Karpas-422 (cell line): ENCODE measurements at regions not wholly inside any gene's neighbourhood (a gene's known extent, or its start where the extent isn't known, plus 50 kb on each side); places are given as distances from the start of the nearest gene placed in this dataset.
"Not testable (repeated sequence)": the region's sequence is repeated elsewhere in the genome, so short reads cannot be mapped to it uniquely, and the experiment has no call there.

ENCODE experiments used
- DNase-seq: peaks from one replicate; pipeline ENCODE4 v3.0.0-alpha.2; 2015
- H2AFZ ChIP-seq: fragments of 200-600 bp; sonication (generic); 2 replicates; pipeline ENCODE4 v1.6.1; 2014; ENCODE audit warnings: antibody characterized with exemption, low read length, mixed read lengths
- H3K27ac ChIP-seq: fragments of 200-600 bp; sonication (generic); 2 replicates; pipeline ENCODE4 v1.5.1; 2014; ENCODE audit warnings: mild to moderate bottlenecking, low read length, moderate library complexity
- H3K27me3 ChIP-seq: fragments of 200-600 bp; sonication (generic); 2 replicates; pipeline ENCODE4 v1.6.1; 2014; ENCODE audit warnings: low read length, mixed read lengths
- H3K36me3 ChIP-seq: fragments of 200-600 bp; sonication (generic); 2 replicates; pipeline ENCODE4 v1.6.1; 2014; ENCODE audit warnings: low read length, mixed read lengths; ENCODE audit not compliant: insufficient read depth
- H3K4me1 ChIP-seq: fragments of 200-600 bp; sonication (generic); 2 replicates; pipeline ENCODE4 v1.6.1; 2014; ENCODE audit warnings: mild to moderate bottlenecking, low read length, mixed read lengths
- H3K4me2 ChIP-seq: fragments of 200-600 bp; sonication (generic); 2 replicates; pipeline ENCODE4 v1.6.1; 2014; ENCODE audit warnings: low read length, low read depth, mild to moderate bottlenecking; ENCODE audit not compliant: poor library complexity, severe bottlenecking
- H3K4me3 ChIP-seq: fragments of 200-600 bp; sonication (generic); 2 replicates; pipeline ENCODE4 v1.5.1; 2014; ENCODE audit warnings: mild to moderate bottlenecking, antibody characterized with exemption, low read length, mixed read lengths
- H3K79me2 ChIP-seq: fragments of 200-600 bp; sonication (generic); 2 replicates; pipeline ENCODE4 v1.6.1; 2014; ENCODE audit warnings: mild to moderate bottlenecking, low read length, mixed read lengths
- H3K9ac ChIP-seq: fragments of 200-600 bp; sonication (generic); 2 replicates; pipeline ENCODE4 v1.6.0; 2014; ENCODE audit warnings: low read length
- H3K9me2 ChIP-seq: fragments of 200-600 bp; sonication (generic), shearing (Covaris generic); replicated peaks from 2 replicates; pipeline ENCODE4 v1.6.0; 2014; ENCODE audit warnings: mild to moderate bottlenecking, low read length, moderate library complexity; ENCODE audit not compliant: insufficient read depth
- H3K9me3 ChIP-seq: fragments of 300-700, 200-600 bp; sonication (generic); 2 replicates; pipeline ENCODE4 v1.6.1; 2014; ENCODE audit warnings: low read length, mixed read lengths
- H4K20me1 ChIP-seq: fragments of 200-600 bp; sonication (generic); 2 replicates; pipeline ENCODE4 v1.6.1; 2014; ENCODE audit warnings: mild to moderate bottlenecking, antibody characterized with exemption, low read length, low read depth; ENCODE audit not compliant: insufficient read depth

DNA sequence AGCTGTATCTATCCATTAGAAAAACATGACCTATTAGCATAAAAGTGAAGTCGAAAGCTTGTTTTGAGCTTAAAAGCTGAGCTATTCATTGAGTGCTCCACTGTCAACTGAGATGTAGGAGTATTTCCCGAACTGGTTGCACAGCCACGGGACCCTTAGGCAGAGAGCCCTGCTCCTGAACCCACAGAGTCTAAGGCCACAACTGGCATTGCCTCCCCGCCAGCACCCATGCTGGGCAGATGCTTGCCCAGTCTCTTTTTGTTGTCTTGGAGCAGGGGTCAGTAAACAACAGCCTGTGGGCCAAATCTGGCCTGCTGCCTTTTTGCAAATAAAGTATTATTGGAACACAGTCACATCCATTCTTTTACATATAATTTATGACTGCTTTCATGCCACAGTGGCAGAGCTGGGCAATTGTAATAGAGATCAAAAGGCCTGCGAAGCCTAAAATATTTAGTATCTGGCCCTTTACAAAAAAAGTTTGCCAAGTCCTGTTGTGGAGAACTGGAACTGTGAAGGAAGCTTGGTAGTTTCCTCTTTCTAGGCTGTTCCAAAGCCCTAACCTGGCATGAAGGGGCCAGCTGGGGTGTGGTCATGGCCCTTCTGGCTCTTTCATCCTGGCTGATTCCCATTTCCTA is 58.4 kb upstream of the WAPL start:
- Histone ChIP-seq H3K9me3 (no peaks in the 10 kb centered on the region), H2AFZ (no peak overlapping the region), H3K9ac (no peak overlapping the region), H3K36me3 (no peaks in the 10 kb centered on the region), H3K27me3 (no peaks in the 10 kb centered on the region), H3K4me1 (no peaks in the 10 kb centered on the region), H3K9me2 (no peaks in the 10 kb centered on the region), H3K4me2 (no peak overlapping the region), H3K79me2 (no peaks in the 10 kb centered on the region), H3K27ac (no peak overlapping the region), H3K4me3 (no peak overlapping the region), H4K20me1 (no peaks in the 10 kb centered on the region)
- no peak for DNase-seq

DNA sequence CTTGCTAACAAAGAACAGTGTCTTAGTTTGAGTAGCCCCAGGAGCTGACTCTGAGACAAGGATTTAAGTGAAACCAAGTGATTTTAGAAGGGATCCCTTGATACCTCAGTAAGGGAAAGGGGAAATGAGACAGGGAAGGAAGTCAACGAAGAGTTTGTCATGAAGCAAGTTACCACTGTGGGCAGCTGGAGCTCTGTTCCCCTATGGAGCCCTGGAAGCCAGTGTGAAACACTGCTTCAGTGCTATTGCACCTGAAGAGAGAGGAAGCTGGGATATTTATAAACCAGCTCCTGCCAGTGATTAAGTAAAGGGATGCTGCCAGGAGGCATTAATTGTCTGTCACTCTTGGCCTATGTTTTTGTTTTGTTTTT is 58.9 kb upstream of the WAPL start:
- no peak overlapping the region for H3K27ac ChIP-seq
- H4K20me1 ChIP-seq = no peaks in the 10 kb centered on the region
- no peaks in the 10 kb centered on the region for H3K36me3 ChIP-seq
- H3K9me3 ChIP-seq = no peaks in the 10 kb centered on the region
- H3K4me3 ChIP-seq = no peak overlapping the region
- no peak for DNase-seq
- H3K79me2 ChIP-seq = no peaks in the 10 kb centered on the region
- no peak overlapping the region for H3K4me2 ChIP-seq
- no peaks in the 10 kb centered on the region for H3K27me3 ChIP-seq
- H2AFZ ChIP-seq = no peak overlapping the region
- H3K4me1 ChIP-seq = peaks cover 3% of the 10 kb centered on the region; the same call in 1 of the 2 replicates
- H3K9me2 ChIP-seq = no peaks in the 10 kb centered on the region
- no peak overlapping the region for H3K9ac ChIP-seq

DNA sequence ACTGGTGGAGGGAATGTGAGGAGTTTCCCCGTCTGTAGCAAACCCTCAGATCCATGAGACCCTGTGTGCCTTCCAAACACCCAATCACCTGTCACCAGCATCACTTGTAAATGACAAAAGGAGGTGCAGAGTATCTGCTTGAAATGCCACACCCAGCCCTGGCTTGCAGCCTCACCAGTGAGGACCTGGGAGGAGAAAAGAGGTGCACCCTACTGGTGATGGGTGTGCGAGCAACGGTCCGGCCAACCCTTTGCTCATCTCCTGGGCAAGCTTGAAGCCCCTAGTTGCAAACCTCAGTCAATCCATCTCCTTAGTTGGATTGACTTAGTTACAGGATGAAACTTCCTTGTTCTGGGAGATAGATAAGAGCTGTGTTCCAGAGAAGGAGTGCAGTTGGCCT is 62.4 kb upstream of the WAPL start:
- no peaks in the 10 kb centered on the region for H3K36me3 ChIP-seq
- H3K4me2 ChIP-seq = no peak overlapping the region
- no peaks in the 10 kb centered on the region for H3K9me3 ChIP-seq
- no peak overlapping the region for H3K4me3 ChIP-seq
- H3K9me2 ChIP-seq = no peaks in the 10 kb centered on the region
- DNase-seq = peak; percentile 74
- H3K27me3 ChIP-seq = no peaks in the 10 kb centered on the region
- H3K79me2 ChIP-seq = no peaks in the 10 kb centered on the region
- H2AFZ ChIP-seq = no peak overlapping the region
- H3K9ac ChIP-seq = no peak overlapping the region
- H4K20me1 ChIP-seq = no peaks in the 10 kb centered on the region
- peaks cover 3% of the 10 kb centered on the region; the same call in 1 of the 2 replicates for H3K4me1 ChIP-seq
- no peak overlapping the region for H3K27ac ChIP-seq

DNA sequence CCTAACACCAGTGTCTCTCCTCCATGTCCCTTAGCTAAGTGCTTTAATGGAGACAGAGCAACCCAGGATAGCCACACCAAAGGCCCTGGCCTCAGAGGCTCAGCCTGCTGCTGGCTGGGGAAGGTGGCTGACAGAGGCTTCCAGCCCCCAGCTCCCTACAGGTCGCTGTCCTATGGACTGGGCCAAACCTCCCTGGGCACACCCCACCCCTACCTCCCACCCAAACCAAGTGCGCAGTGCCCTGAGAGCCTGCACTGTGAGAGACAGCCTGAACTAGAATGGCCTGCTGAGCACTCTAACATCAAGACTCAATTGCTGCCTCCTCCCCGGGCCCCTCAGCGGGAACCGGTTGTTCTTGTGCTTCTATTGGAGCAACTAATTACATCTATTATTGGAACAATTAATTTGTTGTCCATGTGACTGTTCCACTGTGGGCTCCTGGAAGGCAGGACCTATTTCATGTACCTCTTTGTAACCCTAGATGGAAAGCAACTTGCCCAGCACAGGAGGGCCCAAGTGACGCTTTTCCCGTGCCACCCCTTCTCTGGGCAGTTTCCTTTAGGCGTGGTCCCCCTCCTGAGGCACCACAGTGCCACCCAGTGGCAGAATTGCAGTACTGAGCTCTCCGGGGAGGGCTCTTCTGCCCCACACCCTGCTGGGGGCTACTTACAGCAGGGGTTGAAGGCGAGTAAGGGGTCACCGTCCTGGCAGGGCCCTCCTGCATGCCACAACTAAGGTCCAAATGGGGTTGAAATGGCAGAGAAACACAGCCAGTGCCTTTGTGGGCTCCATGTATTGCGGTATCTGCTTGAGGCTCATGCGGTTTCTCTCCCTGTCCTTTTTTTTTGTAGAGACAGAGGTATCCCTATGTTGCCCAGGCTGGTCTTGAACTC is 63.7 kb upstream of the WAPL start:
- H3K79me2 ChIP-seq = no peaks in the 10 kb centered on the region
- H3K4me1 ChIP-seq = peaks cover 3% of the 10 kb centered on the region; the same call in 1 of the 2 replicates
- H3K4me2 ChIP-seq = no peak overlapping the region
- no peaks in the 10 kb centered on the region for H3K27me3 ChIP-seq
- DNase-seq = peak; percentile 84
- H3K36me3 ChIP-seq = no peaks in the 10 kb centered on the region
- no peak overlapping the region for H3K4me3 ChIP-seq
- no peak overlapping the region for H2AFZ ChIP-seq
- H3K9me3 ChIP-seq = no peaks in the 10 kb centered on the region
- no peaks in the 10 kb centered on the region for H3K9me2 ChIP-seq
- no peak overlapping the region for H3K27ac ChIP-seq
- no peak overlapping the region for H3K9ac ChIP-seq
- no peaks in the 10 kb centered on the region for H4K20me1 ChIP-seq

DNA sequence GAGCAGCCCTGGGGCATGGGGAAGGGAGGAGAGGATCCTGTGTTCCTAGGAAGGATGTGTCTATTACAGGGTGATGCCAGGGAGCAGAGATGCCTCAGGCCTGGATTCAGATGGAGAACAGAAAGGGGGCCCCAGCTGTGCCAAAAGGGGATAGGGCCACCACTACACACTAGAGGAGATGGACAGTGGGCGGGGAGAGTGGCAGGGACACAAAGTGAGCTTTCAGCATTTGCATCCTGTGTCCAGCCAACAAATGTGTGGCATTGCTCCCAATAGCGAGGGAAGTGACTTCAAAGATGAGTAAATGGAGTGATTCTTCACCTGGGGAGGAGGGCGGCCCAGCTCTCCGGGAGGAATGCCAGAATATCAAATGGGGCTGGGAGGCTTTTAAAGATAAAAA is 64.9 kb upstream of the WAPL start:
- Histone ChIP-seq H3K9me2 (no peaks in the 10 kb centered on the region), H3K4me3 (no peak overlapping the region), H2AFZ (no peak overlapping the region), H3K79me2 (no peaks in the 10 kb centered on the region), H3K27me3 (no peaks in the 10 kb centered on the region), H3K27ac (no peak overlapping the region), H3K4me2 (no peak overlapping the region), H4K20me1 (no peaks in the 10 kb centered on the region), H3K9ac (no peak overlapping the region), H3K9me3 (no peaks in the 10 kb centered on the region), H3K36me3 (no peaks in the 10 kb centered on the region), H3K4me1 (peaks cover 3% of the 10 kb centered on the region; the same call in 1 of the 2 replicates)
- DNase-seq = no peak

DNA sequence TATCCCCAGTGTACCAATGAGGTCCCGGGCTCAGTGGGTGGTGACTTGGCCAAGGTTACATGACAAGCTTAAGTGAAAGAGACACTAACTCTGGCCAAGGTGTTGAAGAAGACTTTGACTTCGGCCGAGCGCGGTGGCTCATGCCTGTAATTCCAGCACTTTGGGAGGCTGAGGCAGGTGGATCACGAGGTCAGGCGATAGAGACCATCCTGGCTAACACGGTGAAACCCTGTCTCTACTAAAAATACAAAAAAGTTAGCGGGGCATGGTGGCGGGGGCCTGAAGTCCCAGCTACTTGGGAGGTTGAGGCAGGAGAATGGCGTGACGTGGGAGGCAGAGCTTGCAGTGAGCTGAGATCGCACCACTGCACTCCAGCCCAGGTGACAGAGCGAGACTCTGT is 65.6 kb upstream of the OPN4 start:
- H3K4me3 ChIP-seq, H3K9ac ChIP-seq, H3K27me3 ChIP-seq, H4K20me1 ChIP-seq, DNase-seq, H3K4me1 ChIP-seq, H3K4me2 ChIP-seq, H3K27ac ChIP-seq, H3K9me2 ChIP-seq, H2AFZ ChIP-seq, H3K9me3 ChIP-seq, H3K79me2 ChIP-seq, H3K36me3 ChIP-seq: not testable (repeated sequence)

DNA sequence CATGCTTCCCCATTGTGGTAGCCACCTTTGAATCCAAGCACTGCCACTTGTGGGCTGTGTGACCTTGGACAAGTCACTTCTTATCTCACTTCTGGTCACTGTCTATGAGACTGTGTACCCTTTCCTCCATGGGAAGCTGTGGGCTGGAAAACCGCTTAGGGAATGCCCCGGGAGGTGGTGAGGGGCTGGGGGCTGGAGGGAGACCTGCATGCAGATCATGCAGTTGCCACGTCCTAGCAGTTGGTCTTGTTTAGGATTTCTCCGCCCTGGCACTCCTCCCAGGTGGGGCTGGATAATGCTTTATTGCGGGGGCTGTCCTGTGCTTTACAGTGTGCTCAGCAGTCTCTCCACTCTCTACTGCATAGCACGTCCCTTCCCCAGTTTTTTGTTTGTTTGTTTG is 62.9 kb upstream of the OPN4 start:
- Histone ChIP-seq H3K36me3 (no peaks in the 10 kb centered on the region), H3K27me3 (no peaks in the 10 kb centered on the region), H3K4me2 (no peak overlapping the region), H3K9ac (no peak overlapping the region), H3K4me3 (no peak overlapping the region), H3K79me2 (no peaks in the 10 kb centered on the region), H3K9me2 (no peaks in the 10 kb centered on the region), H2AFZ (no peak overlapping the region), H3K27ac (no peak overlapping the region), H3K9me3 (no peaks in the 10 kb centered on the region), H3K4me1 (no peaks in the 10 kb centered on the region), H4K20me1 (no peaks in the 10 kb centered on the region)
- DNase-seq = no peak

DNA sequence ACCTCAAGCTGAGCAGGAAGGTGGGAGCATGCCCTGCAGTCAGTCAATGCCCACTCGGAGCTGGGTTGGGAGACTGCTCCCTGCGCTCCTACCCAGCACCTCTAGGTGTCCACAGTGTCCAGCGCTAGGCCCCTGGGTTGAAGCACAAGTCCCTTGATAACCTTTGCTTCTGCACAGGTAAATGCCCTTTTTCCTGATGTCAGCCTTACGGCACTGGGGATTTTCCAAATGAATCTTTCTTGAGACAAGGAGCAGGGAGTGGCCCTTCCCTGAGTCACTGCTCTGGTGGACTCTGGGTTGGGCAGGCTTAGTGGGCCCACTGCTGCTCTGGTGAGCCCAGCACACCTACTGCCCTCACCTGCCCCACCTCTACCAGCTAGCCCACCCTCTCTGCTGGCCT is 61.9 kb upstream of the OPN4 start:
- Histone ChIP-seq H3K4me2 (no peak overlapping the region), H3K9ac (no peak overlapping the region), H3K79me2 (no peaks in the 10 kb centered on the region), H3K4me3 (no peak overlapping the region), H3K9me3 (no peaks in the 10 kb centered on the region), H3K27me3 (no peaks in the 10 kb centered on the region), H3K36me3 (no peaks in the 10 kb centered on the region), H3K9me2 (no peaks in the 10 kb centered on the region), H3K4me1 (no peaks in the 10 kb centered on the region; the same call in 1 of the 2 replicates), H3K27ac (no peak overlapping the region), H2AFZ (no peak overlapping the region), H4K20me1 (no peaks in the 10 kb centered on the region)
- no peak for DNase-seq
